K562 (cell line): ENCODE measurements at regions not wholly inside any gene's neighbourhood (a gene's known extent, or its start where the extent isn't known, plus 50 kb on each side); places are given as distances from the start of the nearest gene placed in this dataset.

Source experiments
- ATAC-seq: fragments of 200-7000 bp; cut with Tn5 transposase; 3 replicates; pipeline ENCODE4 v1.9.1; 2020; ENCODE audit warnings: moderate library complexity
- BruUV-seq: library from RNA; stranded (reverse); fragments of 400-500 nt; replicated peaks from 2 replicates; lab custom pipeline; 2021; lab: Mats Ljungman, UMichigan
- CTCF ChIA-PET: fragments of 300-600 bp; formaldehyde crosslinking; extraction: SDS; loops from one replicate; lab custom pipeline; 2021; ENCODE audit warnings: low intra/inter-chr PET ratio; lab: Yijun Ruan, JAX
- POLR2A ChIA-PET: fragments of 300-600, 350-650 bp; sonication (Branson Sonifier 250); formaldehyde crosslinking; extraction: SDS; loops from one replicate; lab custom pipeline; 2021; ENCODE audit warnings: antibody characterized with exemption, inconsistent platforms; lab: Yijun Ruan, JAX
- DNase-seq, 4 experiments: peaks; one replicate each; pipeline versions ENCODE4 v3.0.0 to v3.0.0-alpha.2; 2011 to 2018; ENCODE audit warnings: low spot score in 3 of 4, mixed read lengths in 3 of 4; ENCODE audit errors: extremely low read depth in 1 of 4
- FAIRE-seq: peaks from 2 replicates; lab custom pipeline; 2011; peaks lifted over from hg19 to GRCh38; lab: Jason Lieb, UNC
- H2AFZ ChIP-seq: 2 replicates; pipeline ENCODE4 v1.6.0; 2011; ENCODE audit warnings: low read depth, low read length, control low read depth, inconsistent platforms
- H3K27ac ChIP-seq: fragments of 200-600 bp; 3 replicates; pipeline ENCODE4 v1.8.0; 2011; ENCODE audit warnings: low read depth, mild to moderate bottlenecking, control low read depth, inconsistent platforms, low read length, moderate library complexity, mixed read lengths; ENCODE audit errors: extremely low read depth
- H3K27me3 ChIP-seq, 2 experiments: fragments of 300-600 bp in 1 of 2; 2 replicates in 1 of 2; 3 replicates in 1 of 2; pipeline versions ENCODE4 v1.6.0 to v1.8.0; 2011; ENCODE audit warnings: inconsistent platforms in 2 of 2, low read length in 2 of 2, mild to moderate bottlenecking in 1 of 2, mixed read lengths in 1 of 2, moderate library complexity in 1 of 2; ENCODE audit not compliant: control insufficient read depth in 2 of 2, insufficient read depth in 2 of 2
- H3K36me3 ChIP-seq: fragments of 300-600 bp; 3 replicates; pipeline ENCODE4 v1.8.0; 2011; ENCODE audit warnings: mild to moderate bottlenecking, low read length, inconsistent platforms; ENCODE audit not compliant: control insufficient read depth, insufficient read depth
- H3K4me1 ChIP-seq, 2 experiments: fragments of 200-600 bp in 1 of 2; replicated peaks in 1 of 2; 2 replicates in 1 of 2; 3 replicates in 1 of 2; pipeline versions ENCODE4 v1.5.1 to v1.8.0; 2011; ENCODE audit warnings: inconsistent platforms in 2 of 2, low read length in 2 of 2, mild to moderate bottlenecking in 1 of 2, mixed read lengths in 1 of 2, moderate library complexity in 1 of 2; ENCODE audit not compliant: control insufficient read depth in 2 of 2, insufficient read depth in 2 of 2
- H3K4me2 ChIP-seq: 2 replicates; pipeline ENCODE4 v1.6.1; 2011; ENCODE audit warnings: low read length, control low read depth, inconsistent platforms, mixed read lengths; ENCODE audit not compliant: insufficient read depth
- H3K4me3 ChIP-seq: fragments of 200-600 bp; sonication (generic), shearing (Covaris generic); 2 replicates; pipeline ENCODE4 v1.5.1; 2016; ENCODE audit warnings: control low read depth, inconsistent platforms
- H3K79me2 ChIP-seq: fragments of 200-600 bp; 3 replicates; pipeline ENCODE4 v1.8.0; 2011; ENCODE audit warnings: low read length, inconsistent platforms; ENCODE audit not compliant: control insufficient read depth, insufficient read depth
- H3K9ac ChIP-seq, 2 experiments: 2 replicates each; pipeline versions ENCODE4 v1.6.0 to v1.6.1; 2011; ENCODE audit warnings: low read depth in 2 of 2, low read length in 2 of 2, control low read depth in 1 of 2, inconsistent platforms in 1 of 2, mild to moderate bottlenecking in 1 of 2, mixed read lengths in 1 of 2; ENCODE audit not compliant: insufficient read depth in 1 of 2
- H3K9me1 ChIP-seq: one replicate; pipeline ENCODE4 v1.6.0; 2011; ENCODE audit warnings: inconsistent platforms, mild to moderate bottlenecking, low read length, moderate library complexity; ENCODE audit not compliant: control insufficient read depth, insufficient read depth
- H3K9me3 ChIP-seq: replicated peaks from 2 replicates; pipeline ENCODE4 v1.5.1; 2011; ENCODE audit warnings: low read depth, low read length, inconsistent platforms; ENCODE audit not compliant: control insufficient read depth, insufficient read depth
- H4K20me1 ChIP-seq: replicated peaks from 2 replicates; pipeline ENCODE4 v1.6.1; 2011; ENCODE audit warnings: low read length, inconsistent platforms, mixed read lengths; ENCODE audit not compliant: control insufficient read depth, insufficient read depth
- ATF2 ChIP-seq: sonication (generic); formaldehyde crosslinking; IDR thresholded peaks from 2 replicates; pipeline ENCODE4 v1.8.1; 2022; ENCODE audit warnings: missing genetic modification reagents
- EHMT2 ChIP-seq: fragments of 450-650 bp; IDR thresholded peaks from 2 replicates; pipeline ENCODE4 v1.6.1; 2018; ENCODE audit warnings: antibody characterized with exemption
- IRF2 ChIP-seq: sonication (generic); formaldehyde crosslinking; IDR thresholded peaks from 2 replicates; pipeline ENCODE4 v1.8.1; 2022; ENCODE audit warnings: mild to moderate bottlenecking, missing genetic modification reagents
- MED1 ChIP-seq: sonication (generic); formaldehyde crosslinking; IDR thresholded peaks from 2 replicates; pipeline ENCODE4 v1.8.1; 2023; ENCODE audit warnings: missing genetic modification reagents, borderline replicate concordance
- NEUROD1 ChIP-seq: fragments of 150-350 bp; IDR thresholded peaks from 2 replicates; pipeline ENCODE4 v1.6.1; 2014; ENCODE audit warnings: borderline replicate concordance, low read length, low read depth; ENCODE audit not compliant: partially characterized antibody
- NR2F6 ChIP-seq: fragments of 450-650 bp; formaldehyde crosslinking; IDR thresholded peaks from 2 replicates; pipeline ENCODE4 v1.4.0; 2020; ENCODE audit warnings: mild to moderate bottlenecking
- NR4A1 ChIP-seq, 2 experiments: fragments of 250-450 bp in 1 of 2; fragments of 450-650 bp in 1 of 2; sonication (Bioruptor Pico) in 1 of 2; IDR thresholded peaks; 2 replicates each; pipeline versions ENCODE4 v1.4.0 to v1.6.1; 2016 to 2020; ENCODE audit warnings: mild to moderate bottlenecking in 2 of 2, missing compliant biosample characterization in 1 of 2, missing genetic modification characterization in 1 of 2, moderate library complexity in 1 of 2
- PCBP1 ChIP-seq: fragments of 200-400 bp; formaldehyde crosslinking; IDR thresholded peaks from 2 replicates; pipeline ENCODE4 v1.6.1; 2018; ENCODE audit warnings: mild to moderate bottlenecking, low read depth, low read length; ENCODE audit not compliant: poor library complexity, severe bottlenecking
- RBBP5 ChIP-seq: fragments of 200-600 bp; sonication (generic); IDR thresholded peaks from 2 replicates; pipeline ENCODE4 v1.6.1; 2012; ENCODE audit warnings: borderline replicate concordance, mild to moderate bottlenecking, low read length, control low read depth, inconsistent platforms; ENCODE audit not compliant: insufficient read depth, poor library complexity, severe bottlenecking
- SIN3A ChIP-seq, 2 experiments: fragments of 150-350 bp in 1 of 2; IDR thresholded peaks; 2 replicates each; pipeline ENCODE4 v1.6.1; 2011 to 2016; ENCODE audit warnings: borderline replicate concordance in 2 of 2, low read depth in 2 of 2, low read length in 2 of 2, mild to moderate bottlenecking in 2 of 2, moderate library complexity in 2 of 2; ENCODE audit not compliant: control insufficient read depth in 1 of 2
- TBL1XR1 ChIP-seq, 2 experiments: IDR thresholded peaks; 2 replicates each; pipeline ENCODE4 v1.6.1; 2012; ENCODE audit warnings: improper control_type of control experiment in 2 of 2, low read length in 2 of 2, mild to moderate bottlenecking in 1 of 2
- U2AF1 ChIP-seq: fragments of 200-400 bp; formaldehyde crosslinking; optimal IDR thresholded peaks from 2 replicates; pipeline ENCODE3; 2017; ENCODE audit warnings: mild to moderate bottlenecking, low read depth, low read length, moderate library complexity
- ZNF124 ChIP-seq: sonication (generic); formaldehyde crosslinking; IDR thresholded peaks from 2 replicates; pipeline ENCODE4 v1.8.1; 2022; ENCODE audit warnings: missing genetic modification reagents
- ZNF3 ChIP-seq: fragments of 250-450 bp; sonication (Bioruptor Pico); IDR thresholded peaks from 2 replicates; pipeline ENCODE4 v1.5.0; 2021; ENCODE audit warnings: mild to moderate bottlenecking, moderate library complexity
- WGBS: fragments of 100-300 bp; shearing (Covaris generic); methylation state at CpG from one replicate; pipeline ENCODE4 v1.1.6; 2016; ENCODE audit warnings: low coverage, mixed read lengths; ENCODE audit not compliant: insufficient coverage; ENCODE audit errors: missing lambda C conversion rate; 5-methylcytosine and 5-hydroxymethylcytosine counted together
- in situ Hi-C: fragments of 300-500 bp; cut with MboI; formaldehyde crosslinking; loops from 4 replicates; pipeline ENCODE4 v1.15.0; 2018; ENCODE audit warnings: inconsistent platforms, mixed read lengths
- intact Hi-C: fragments of 100-400 bp; cut with micrococcal nuclease; formaldehyde crosslinking; loops from 2 replicates; pipeline ENCODE4 v1.14.2; 2022

GRCh38 chr10:78299851-78300468, 266.3 kb downstream of the RPS24 start (continued):
- TF ChIP-seq MED1 (CRISPR knock-in tag) = no peak
- TF ChIP-seq ZNF3 (CRISPR knock-in tag) = no peak
- TF ChIP-seq RBBP5 = no peak
- no peak for TF ChIP-seq TBL1XR1 (IDR thresholded peaks at IDR 0.05; ENCODE audit: low read length in 2 of 2)
- TF ChIP-seq IRF2 = no peak
- TF ChIP-seq SIN3A (IDR thresholded peaks at IDR 0.05; ENCODE audit: borderline replicate concordance in 2 of 2, control insufficient read depth in 1 of 2, low read depth in 2 of 2, low read length in 2 of 2) = no peak

- intact Hi-C loops (loop anchor here (10.0 kb wide), 2 partner anchors 354 to 894 kb away; no protein-coding TSS in a partner anchor), in situ Hi-C loops (no loop called here)
- Histone ChIP-seq H3K27me3 (peaks cover 0 to 19% of the 10 kb centered on the region in 2 experiments; a peak in 2 of 5 replicates), H3K4me3 (no peak overlapping the region), H3K4me2 (no peak overlapping the region), H2AFZ (no peak overlapping the region), H3K4me1 (peaks cover 5 to 13% of the 10 kb centered on the region in 2 experiments; a peak in 4 of 5 replicates)
- no peak for FAIRE-seq
- no peak for TF ChIP-seq ATF2 (CRISPR knock-in tag)
- TF ChIP-seq NEUROD1 = no peak
- TF ChIP-seq U2AF1 = no peak
- no peak for TF ChIP-seq NR4A1 (CRISPR knock-in tag; IDR thresholded peaks at IDR 0.05)
- TF ChIP-seq NR4A1 (tag; IDR thresholded peaks at IDR 0.05) = no peak
- TF ChIP-seq EHMT2 = no peak
- TF ChIP-seq ZNF124 (CRISPR knock-in tag) = no peak
- TF ChIP-seq NR2F6 = no peak
- no peak for TF ChIP-seq PCBP1
- TF ChIP-seq, all 486 proteins: peak for 0
- DNase-seq (no peak), ATAC-seq (no peak)
- WGBS = 7% methylated on average over 2 of the region's 2 CpGs
- Histone ChIP-seq H3K27ac (no peak overlapping the region), H3K36me3 (no peaks in the 10 kb centered on the region), H3K9me3 (no peaks in the 10 kb centered on the region), H4K20me1 (no peaks in the 10 kb centered on the region), H3K79me2 (no peaks in the 10 kb centered on the region), H3K9me1 (no peaks in the 10 kb centered on the region), H3K9ac (no peak overlapping the region)
- POLR2A ChIA-PET = no interaction called here
- BruUV-seq = no TSS peak
- CTCF ChIA-PET = no interaction called here
Measured at GRCh38 chr10:78300526-78300925, 266.9 kb downstream of the RPS24 start.
